CMK (cell line): ENCODE measurements at regions not wholly inside any gene's neighbourhood (a gene's known extent, or its start where the extent isn't known, plus 50 kb on each side); places are given as distances from the start of the nearest gene placed in this dataset.
"Not testable (repeated sequence)": the region's sequence is repeated elsewhere in the genome, so short reads cannot be mapped to it uniquely, and the experiment has no call there.

Experiments
- DNase-seq: peaks from one replicate; pipeline ENCODE4 v3.0.0-alpha.2; 2010; ENCODE audit warnings: low read depth

- no peak for DNase-seq
These were observed 463.2 kb upstream of the ZNF608 start for GRCh38 chr5:125209650-125210049.

- DNase-seq, result no peak
These were observed 464.0 kb upstream of the ZNF608 start for GRCh38 chr5:125210242-125210947.

DNA sequence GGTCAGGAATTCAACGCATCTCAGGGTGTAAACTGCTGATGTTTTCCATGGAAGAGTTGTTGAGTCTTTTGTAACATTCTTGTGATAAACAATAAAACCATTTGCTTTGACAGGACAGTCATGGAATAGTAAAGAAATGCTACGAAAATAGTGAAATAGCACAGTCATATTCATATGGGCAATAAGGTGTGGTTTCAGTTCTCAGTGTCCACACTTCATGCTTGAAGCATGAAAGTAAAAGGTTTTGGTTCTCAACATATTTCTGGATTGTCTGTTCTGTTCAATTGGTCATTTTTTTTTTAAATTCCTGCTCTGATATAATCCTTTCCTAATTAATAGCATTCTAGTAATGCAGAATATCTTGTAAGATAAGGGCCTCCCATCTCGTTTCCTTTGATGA, 467.6 kb upstream of the ZNF608 start:
- no peak for DNase-seq

- no peak for DNase-seq
These were observed 469.2 kb upstream of the ZNF608 start for GRCh38 chr5:125215593-125215992.

DNA sequence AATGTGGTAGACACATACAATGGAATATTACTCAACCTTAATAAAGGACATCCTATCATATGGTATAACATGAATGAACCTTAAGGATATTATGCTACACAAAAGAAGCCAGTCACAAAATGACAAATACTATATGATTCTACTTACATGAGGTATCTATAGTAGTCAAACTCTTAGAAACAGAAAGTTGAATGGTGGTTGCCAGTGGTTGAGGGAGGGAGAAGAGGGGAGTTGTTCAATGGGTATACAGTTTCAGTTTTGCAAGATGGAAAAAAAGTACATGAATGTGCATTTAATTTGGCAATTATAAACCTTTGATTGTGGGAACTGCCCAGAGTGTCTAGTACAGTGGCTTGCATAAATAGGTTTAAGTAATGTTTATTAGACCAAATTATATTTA, 473.3 kb upstream of the ZNF608 start:
- DNase-seq, result no peak

- DNase-seq, result no peak
These were observed 473.8 kb upstream of the ZNF608 start for GRCh38 chr5:125220284-125220683.

DNA sequence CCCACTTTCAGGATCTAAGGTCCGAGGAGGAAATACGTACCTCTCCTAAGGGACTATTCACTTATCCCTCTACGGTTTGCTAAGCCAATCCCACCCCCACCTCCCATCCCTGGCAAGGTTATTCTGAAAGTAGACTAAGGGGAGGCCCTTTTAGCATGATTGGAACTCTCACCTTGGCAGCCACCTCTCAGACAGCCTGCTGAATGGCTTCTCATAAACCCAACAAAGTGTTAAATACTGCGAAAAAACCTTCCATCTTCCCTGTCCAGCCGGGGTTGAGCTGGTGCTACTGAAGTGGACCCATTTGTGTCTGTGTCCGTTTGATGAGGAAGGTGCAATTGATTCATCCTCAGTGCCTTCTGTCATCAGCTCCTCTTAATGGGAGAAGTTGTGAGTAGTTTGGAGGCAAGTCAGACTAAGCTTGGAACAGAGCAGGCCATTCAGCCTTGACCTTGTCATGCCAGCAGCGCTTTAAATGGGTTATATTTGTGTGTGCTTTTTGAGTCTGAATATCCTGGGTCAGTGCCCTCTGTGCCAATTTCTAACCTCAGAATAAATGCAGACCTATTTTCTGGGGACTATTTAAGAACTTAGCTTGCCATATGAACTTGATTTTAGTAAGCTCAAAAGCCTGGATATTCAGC, 476.3 kb upstream of the ZNF608 start:
- DNase-seq, result no peak

DNA sequence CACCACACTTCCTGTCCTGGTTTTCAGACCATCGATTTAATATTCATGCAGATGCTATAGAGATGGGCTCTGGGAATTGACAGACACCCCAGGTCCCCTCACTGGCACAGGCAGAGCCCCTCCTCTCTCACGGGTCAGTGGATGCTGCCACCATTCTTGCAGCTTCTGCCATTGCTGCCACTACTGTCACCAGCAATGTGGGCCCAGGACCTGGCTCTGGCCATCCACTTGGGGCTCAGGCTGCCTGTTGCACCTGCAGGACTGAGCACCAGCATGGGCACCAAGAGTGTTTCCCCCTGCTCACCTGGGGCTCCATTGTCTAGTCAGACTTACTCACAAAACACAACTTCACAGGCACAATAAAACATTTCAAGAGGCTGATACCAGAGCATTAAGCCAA, 479.0 kb upstream of the ZNF608 start:
- DNase-seq, result no peak

GRCh38 chr5:125226825-125227224, 480.4 kb upstream of the ZNF608 start:
- DNase-seq, result no peak

GRCh38 chr5:125227333-125228095, 481.1 kb upstream of the ZNF608 start:
- DNase-seq, result no peak

GRCh38 chr5:125228363-125229070, 482.1 kb upstream of the ZNF608 start:
- no peak for DNase-seq

- no peak for DNase-seq
These were observed 483.1 kb upstream of the ZNF608 start for GRCh38 chr5:125229556-125229955.

DNA sequence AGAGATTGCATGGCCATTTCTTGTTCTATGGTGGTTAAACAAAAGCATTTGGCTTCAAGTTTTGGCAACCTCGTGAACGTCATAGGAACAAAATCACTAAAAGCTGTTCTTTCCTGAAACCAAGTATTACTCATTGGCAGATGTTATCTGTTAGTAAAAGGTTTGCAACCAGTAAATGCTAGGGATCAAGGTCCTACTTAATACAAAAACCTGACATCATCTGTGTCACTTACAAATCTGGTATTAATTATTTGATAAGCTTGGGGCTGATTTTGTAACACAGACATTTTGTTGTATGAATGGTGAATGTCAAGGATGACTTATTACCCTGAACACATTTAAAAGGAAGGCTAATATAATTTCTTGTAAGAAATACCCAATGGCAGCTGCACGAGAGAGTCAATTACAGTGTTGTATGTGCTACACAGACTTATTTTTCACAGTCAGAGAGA, 486.4 kb upstream of the ZNF608 start:
- no peak for DNase-seq

DNA sequence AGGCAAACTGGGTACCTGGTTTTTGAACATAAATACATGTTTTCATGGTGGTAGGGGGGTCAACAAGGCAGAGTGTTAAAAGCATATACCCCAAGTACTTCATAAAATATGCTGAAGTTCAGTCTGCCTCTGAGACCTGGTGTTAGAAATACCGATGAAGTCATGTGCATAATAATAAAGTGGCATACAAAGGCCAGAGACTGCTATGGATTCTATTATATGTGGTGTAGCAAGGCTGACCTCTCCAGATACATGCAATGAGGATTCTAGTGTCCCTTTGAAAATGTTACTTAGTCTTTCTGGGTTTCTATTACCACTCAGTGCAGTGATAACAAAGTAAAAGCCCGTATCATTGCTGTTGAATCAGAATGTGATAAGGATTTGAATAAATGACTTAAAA, 487.5 kb upstream of the ZNF608 start:
- no peak for DNase-seq

DNA sequence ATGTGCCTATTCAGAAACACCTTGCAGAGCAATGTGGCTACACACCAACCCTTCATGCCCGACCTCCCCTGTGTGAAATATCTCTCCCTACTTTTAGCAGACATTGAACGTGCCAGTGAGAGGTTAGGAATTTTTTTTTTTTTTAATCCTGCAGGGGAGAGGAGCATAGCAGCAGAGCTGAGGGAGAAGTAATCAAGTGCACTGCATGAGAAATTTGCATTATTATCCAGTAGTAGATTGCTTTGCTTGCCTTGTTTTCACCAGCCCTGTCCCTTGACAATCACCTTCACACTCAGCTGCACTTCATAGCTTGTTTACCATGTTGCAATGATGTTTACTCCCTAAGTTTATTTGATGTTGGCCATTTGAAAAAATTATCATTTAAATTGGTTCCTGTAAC, 489.6 kb upstream of the ZNF608 start:
- DNase-seq, result no peak

DNA sequence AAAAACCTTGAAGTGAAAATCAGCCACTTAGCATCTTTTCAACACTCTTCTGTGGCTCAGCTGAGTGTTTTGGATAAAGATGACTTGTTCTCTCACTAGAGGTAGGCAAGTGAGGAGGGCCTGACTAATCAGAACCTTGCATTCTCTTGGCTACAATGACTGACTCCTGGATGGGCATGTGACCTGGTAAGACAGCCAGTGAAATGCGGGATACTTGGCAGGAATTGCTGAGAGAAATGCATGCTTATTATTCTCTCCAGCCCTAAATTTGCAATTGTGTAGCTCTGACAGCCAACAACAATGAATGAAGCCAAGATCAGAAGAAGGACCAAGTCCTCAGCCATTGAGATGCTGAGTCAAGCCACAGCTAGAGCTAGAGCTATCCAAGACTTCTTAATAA, 490.5 kb upstream of the ZNF608 start:
- no peak for DNase-seq

DNA sequence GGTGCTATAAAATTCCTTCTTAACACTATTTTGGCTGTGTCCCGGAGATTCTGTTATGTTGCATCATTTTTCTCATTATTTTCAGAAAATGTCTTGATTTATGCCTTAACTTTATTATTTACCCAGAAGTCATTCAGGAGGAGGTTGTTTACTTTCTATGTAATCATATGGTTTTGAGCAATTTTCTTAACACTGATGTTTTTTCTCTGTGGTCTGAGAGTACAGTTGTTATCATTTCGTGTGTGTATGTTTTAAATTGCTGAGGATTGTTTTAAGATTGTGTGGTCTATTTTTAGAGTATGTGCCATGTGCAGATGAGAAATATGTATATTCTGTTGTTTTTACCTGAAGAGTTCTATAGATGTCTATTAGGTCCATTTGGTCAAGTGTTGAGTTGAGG, 498.1 kb upstream of the ZNF608 start:
- no peak for DNase-seq

- DNase-seq, result no peak
These were observed 498.8 kb upstream of the ZNF608 start for GRCh38 chr5:125245216-125245615.

- DNase-seq, result no peak
These were observed 503.0 kb upstream of the ZNF608 start for GRCh38 chr5:125249400-125249799.

- no peak for DNase-seq
These were observed 505.3 kb upstream of the ZNF608 start for GRCh38 chr5:125251703-125252102.

- not testable (repeated sequence) for DNase-seq
These were observed 507.2 kb upstream of the ZNF608 start for GRCh38 chr5:125253634-125254033.

DNA sequence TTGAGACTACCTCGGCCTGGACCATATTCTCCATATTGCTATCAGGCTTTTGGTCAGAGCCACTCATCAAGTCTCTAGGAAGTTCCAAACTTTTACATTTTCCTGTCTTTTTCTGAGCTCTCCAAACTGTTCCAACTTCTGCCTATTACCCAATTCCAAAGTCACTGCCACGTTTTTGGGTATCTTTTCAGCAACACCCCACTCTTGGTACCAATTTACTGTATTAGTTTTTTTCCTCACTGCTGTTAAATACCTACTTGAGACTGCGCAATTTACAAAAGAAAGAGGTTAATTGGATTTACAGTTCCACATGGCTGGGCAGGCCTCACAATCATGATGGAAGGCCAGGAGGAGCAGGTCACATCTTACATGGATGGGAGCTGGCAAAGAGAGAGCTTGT, 507.8 kb upstream of the ZNF608 start:
- DNase-seq, result no peak

- DNase-seq, result no peak
These were observed 509.9 kb upstream of the ZNF608 start for GRCh38 chr5:125256296-125256695.
